ENCODE measurements at regions not wholly inside any gene's neighbourhood (a gene's known extent, or its start where the extent isn't known, plus 50 kb on each side); places are given as distances from the start of the nearest gene placed in this dataset.

DNA sequence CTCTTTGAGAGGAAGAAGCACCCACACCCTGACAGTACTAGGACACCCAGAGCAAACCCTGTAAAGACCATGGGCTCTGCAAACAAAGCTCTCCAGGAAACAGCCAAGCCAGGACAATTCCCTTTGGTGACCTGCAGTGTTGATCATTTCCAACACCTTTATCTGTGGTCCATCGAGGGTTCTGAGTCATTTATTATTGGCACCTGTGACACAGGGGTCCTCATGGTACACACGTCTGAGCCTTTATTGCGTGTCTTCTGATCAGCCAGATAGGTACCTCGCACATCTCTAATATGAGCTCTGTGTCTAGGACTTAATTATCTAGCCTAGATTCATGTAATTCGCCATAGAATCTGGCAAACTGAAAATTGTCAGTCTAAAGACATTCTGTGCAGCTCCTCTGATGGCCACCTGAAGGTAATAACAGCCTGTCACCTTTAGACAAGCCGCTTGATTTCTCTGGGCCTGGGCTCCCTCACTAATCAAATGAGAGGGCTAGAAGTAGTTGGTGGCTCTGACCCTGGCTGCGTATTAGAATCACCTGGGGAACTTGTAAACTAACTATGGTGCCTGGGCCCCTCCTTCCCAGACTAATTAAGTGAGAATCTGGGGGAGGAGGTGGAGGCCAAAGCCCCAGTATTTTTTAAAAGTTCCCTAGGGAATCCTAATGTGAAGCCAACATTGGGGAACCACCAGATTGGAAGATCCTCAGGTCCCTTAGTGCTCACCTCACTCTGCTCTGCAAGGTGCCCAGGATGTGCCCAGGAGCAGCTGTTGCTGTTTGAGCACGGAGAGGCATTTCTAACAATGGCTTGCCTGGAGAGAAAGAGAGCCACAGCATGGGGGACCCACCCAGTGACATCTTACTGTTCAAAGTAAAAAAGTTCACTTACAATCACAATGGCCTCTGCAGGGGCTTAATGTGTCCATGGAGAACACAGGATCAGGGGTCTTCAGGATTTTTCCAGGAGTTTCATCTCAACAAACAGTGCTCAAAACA lies 122.0 kb upstream of the ARID1B start:
- Histone ChIP-seq H3K9me3 (peaks cover 0 to 5% (median 0%) of the 10 kb centered on the region in 4 donors), H3K27ac (no peak overlapping the region), H3K36me3 (no peaks in the 10 kb centered on the region), H3K4me3 (no peak overlapping the region), H3K4me1 (peaks cover 0 to 19% (median 12%) of the 10 kb centered on the region in 4 donors), H3K27me3 (no peaks in the 10 kb centered on the region)
- DNase-seq: no peak
- no peak for TF ChIP-seq POLR2A (IDR thresholded peaks at IDR 0.05)
- no peak for TF ChIP-seq EP300 (IDR thresholded peaks at IDR 0.05)
- TF ChIP-seq CTCF (IDR thresholded peaks at IDR 0.05): no peak
- no peak for TF ChIP-seq POLR2AphosphoS5 (IDR thresholded peaks at IDR 0.05)
- WGBS, 5 donors: 82 to 92% (median 86%) methylated on average over 8 of the region's 8 CpGs
- intact Hi-C loops (cut with DNase I; ENCODE audit: low total_unique reads): no loop called here

DNA sequence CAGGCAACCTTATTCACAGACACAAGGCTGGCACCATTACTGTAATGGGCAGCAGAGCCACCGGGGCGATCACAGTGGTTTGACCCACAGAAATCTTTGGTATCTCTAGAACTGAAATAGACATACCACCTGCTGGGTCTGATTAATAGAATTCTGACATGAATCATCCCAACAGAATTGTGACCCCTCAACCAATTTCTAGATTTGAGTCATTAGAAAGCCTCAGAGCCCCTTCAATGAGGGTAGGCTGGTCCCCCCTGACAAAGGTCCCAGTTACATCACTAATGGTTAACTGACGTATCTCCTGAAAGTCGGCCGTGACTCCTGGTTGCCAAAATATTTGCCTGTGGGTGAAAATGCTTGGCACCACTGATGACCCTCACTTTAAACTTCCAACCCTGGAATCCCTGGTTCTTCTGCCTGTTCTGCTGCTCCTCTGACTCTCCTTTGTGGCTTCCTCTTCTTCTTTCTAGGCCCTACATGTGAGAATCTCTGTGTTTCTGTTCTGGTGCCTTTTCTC lies 124.9 kb upstream of the ARID1B start:
- Histone ChIP-seq H3K4me1 (peaks cover 0 to 6% (median under 1%) of the 10 kb centered on the region in 4 donors), H3K27ac (no peak overlapping the region), H3K4me3 (no peak overlapping the region), H3K36me3 (no peaks in the 10 kb centered on the region), H3K27me3 (no peaks in the 10 kb centered on the region), H3K9me3 (peaks cover 0 to 5% (median 0%) of the 10 kb centered on the region in 4 donors)
- WGBS, 5 donors: 84 to 92% (median 90%) methylated on average over 5 of the region's 5 CpGs
- no peak for DNase-seq
- no peak for TF ChIP-seq EP300 (IDR thresholded peaks at IDR 0.05)
- no peak for TF ChIP-seq POLR2AphosphoS5 (IDR thresholded peaks at IDR 0.05)
- TF ChIP-seq POLR2A (IDR thresholded peaks at IDR 0.05): no peak
- TF ChIP-seq CTCF (IDR thresholded peaks at IDR 0.05): no peak
- intact Hi-C loops (cut with DNase I; ENCODE audit: low total_unique reads): no loop called here

GRCh38 chr6:156651486-156651885 lies 125.7 kb upstream of the ARID1B start:
- WGBS, 5 donors: 79 to 87% (median 81%) methylated on average over 8 of the region's 8 CpGs
- peaks cover 0 to 8% (median 0%) of the 10 kb centered on the region in 4 donors for H3K4me1 ChIP-seq
- H3K27me3 ChIP-seq: no peaks in the 10 kb centered on the region
- intact Hi-C loops (cut with DNase I; ENCODE audit: low total_unique reads): no loop called here
- no peak overlapping the region for H3K4me3 ChIP-seq
- H3K36me3 ChIP-seq: no peaks in the 10 kb centered on the region
- peaks cover 0 to 5% (median 0%) of the 10 kb centered on the region in 4 donors for H3K9me3 ChIP-seq
- DNase-seq: no peak
- H3K27ac ChIP-seq: no peak overlapping the region
- no peak for TF ChIP-seq POLR2A (IDR thresholded peaks at IDR 0.05)
- TF ChIP-seq EP300 (IDR thresholded peaks at IDR 0.05): no peak
- no peak for TF ChIP-seq CTCF (IDR thresholded peaks at IDR 0.05)
- no peak for TF ChIP-seq POLR2AphosphoS5 (IDR thresholded peaks at IDR 0.05)

- Histone ChIP-seq H3K27me3 (no peaks in the 10 kb centered on the region), H3K36me3 (no peaks in the 10 kb centered on the region), H3K9me3 (peaks cover 0 to 5% (median 0%) of the 10 kb centered on the region in 4 donors), H3K4me1 (peaks cover 0 to 8% (median 0%) of the 10 kb centered on the region in 4 donors), H3K27ac (no peak overlapping the region), H3K4me3 (no peak overlapping the region)
- TF ChIP-seq POLR2A (IDR thresholded peaks at IDR 0.05) (no peak), POLR2AphosphoS5 (IDR thresholded peaks at IDR 0.05) (no peak), EP300 (IDR thresholded peaks at IDR 0.05) (no peak), CTCF (IDR thresholded peaks at IDR 0.05) (no peak)
- WGBS, 5 donors: 75 to 85% (median 83%) methylated on average over 4 of the region's 4 CpGs
- DNase-seq: no peak
- intact Hi-C loops (cut with DNase I; ENCODE audit: low total_unique reads): no loop called here
These were observed 126.2 kb upstream of the ARID1B start for GRCh38 chr6:156650896-156651390.

Measured in stomach (tissue), 8 donors.